ENCODE measurements at regions not wholly inside any gene's neighbourhood (a gene's known extent, or its start where the extent isn't known, plus 50 kb on each side); places are given as distances from the start of the nearest gene placed in this dataset.

GRCh38 chr18:41004324-41004723, 950.7 kb upstream of the PIK3C3 start:
- no peak for DNase-seq

DNA sequence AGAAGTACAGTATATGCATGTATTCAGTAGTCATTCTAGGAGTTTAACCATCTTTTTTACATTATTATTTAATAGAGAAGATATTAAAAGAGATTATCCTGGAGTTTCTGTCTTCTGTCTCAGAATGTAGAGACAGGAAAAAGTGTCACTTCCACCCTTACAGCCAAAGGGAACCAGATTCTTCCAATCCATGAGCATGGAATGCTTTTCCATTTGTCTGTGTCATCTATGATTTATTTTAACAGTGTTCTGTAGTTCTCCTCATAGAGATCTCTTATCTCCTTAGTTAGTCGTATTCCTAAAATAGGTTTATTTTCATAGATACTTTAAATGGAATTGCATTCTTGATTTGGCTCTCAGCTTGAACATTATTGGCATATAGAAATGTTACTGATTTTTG, 959.5 kb upstream of the PIK3C3 start:
- no peak for DNase-seq

- DNase-seq, result no peak
These were observed 961.7 kb upstream of the PIK3C3 start for GRCh38 chr18:40993363-40993762.

DNA sequence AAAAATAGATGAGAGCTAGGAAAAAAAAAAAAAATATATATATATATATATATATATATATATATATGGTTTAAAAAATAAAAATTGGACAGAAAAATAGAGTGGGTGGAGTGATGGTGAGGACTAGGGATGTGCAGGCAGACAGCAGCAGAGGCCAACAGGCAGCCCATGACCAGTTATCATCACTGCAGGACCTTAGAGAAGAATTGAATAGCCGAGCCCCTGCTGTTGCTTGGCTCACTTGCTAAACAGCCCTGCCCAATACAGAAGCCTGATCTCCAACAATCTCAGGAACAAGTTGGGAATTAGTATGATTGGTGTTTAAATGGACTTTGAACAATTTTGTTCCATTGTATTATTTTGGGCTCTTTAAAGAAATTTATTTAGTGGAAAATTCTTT, 967.5 kb upstream of the PIK3C3 start:
- no peak for DNase-seq

- no peak for DNase-seq
These were observed 969.6 kb upstream of the PIK3C3 start for GRCh38 chr18:40985436-40985835.

- no peak for DNase-seq
These were observed 970.2 kb upstream of the PIK3C3 start for GRCh38 chr18:40984856-40985255.

DNA sequence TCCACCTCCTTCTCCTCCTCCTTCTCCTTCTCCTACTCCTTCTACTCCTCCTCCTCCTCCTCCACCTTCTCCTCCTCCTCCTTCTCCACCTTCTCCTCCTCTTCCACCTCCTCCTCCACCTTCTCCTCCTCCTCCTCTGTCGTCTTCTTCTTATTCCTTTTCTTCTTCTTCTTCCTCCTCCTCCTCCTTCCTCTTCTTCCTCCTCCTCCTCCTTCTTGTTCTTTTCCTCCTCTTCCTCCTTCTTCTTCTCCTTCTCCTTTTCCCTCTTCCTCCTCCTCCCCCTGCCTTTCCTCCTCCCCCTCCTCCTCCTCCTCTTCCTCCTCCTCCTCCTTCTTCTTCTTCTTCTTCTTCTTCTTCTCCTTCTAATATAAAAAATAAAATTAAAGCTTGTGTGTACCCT, 971.2 kb upstream of the PIK3C3 start:
- no peak for DNase-seq

DNA sequence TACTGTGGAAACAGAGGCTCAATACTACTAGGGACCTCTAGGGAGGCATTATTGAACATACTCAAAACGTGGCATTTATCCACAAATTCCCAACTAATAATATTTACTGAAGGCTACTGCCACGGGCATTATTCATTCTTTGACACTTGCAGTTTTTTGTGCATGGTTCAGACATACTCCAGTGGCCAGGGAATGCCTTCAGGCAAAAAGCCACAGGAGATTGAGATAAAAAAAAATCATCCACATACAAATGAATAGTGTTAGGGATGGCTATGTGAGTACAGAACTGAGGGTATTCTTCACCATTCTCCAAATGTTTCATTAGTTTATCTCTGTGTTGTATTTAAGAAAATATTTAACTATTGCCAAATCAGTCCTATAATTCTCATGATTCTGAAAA, 974.9 kb upstream of the PIK3C3 start:
- no peak for DNase-seq

DNA sequence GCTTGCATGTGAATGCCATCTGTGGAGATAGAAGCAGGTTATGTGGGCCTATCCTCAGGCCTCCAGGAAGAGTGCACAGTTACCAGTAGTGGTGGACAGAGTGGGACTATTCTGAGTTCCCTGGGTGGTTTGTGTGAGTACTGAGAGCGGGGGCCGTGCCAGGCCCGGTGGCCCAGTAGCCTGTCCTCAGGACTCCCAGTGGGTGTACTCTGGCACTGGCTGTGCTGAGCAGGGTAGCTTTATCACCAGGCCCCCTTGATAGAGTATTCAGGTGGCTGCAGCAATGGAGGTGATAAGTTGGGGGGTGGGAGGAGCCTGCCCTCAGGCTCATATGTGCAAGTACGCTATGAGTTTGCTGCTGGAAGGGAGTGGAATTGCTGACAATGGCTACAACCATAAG, 979.0 kb upstream of the PIK3C3 start:
- no peak for DNase-seq

- no peak for DNase-seq
These were observed 980.6 kb upstream of the PIK3C3 start for GRCh38 chr18:40974448-40974847.

DNA sequence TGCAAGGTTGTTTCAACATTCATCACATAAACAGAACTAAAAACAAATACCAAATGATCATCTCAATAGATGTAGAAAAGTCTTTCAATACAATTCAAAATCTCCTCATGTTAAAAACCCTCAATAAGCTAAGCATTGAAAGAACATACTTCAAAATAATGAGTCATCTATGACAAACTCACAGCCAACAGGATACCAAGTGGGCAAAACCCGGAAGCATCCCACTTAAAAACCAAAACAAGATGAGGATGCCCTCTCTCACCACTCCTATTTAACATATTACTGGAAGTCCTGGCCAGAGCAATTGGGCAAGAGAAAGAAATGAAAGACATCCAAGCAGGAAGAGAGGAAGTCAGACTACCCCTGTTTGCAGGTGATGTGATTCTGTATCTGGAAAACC, 992.2 kb upstream of the PIK3C3 start:
- no peak for DNase-seq

DNA sequence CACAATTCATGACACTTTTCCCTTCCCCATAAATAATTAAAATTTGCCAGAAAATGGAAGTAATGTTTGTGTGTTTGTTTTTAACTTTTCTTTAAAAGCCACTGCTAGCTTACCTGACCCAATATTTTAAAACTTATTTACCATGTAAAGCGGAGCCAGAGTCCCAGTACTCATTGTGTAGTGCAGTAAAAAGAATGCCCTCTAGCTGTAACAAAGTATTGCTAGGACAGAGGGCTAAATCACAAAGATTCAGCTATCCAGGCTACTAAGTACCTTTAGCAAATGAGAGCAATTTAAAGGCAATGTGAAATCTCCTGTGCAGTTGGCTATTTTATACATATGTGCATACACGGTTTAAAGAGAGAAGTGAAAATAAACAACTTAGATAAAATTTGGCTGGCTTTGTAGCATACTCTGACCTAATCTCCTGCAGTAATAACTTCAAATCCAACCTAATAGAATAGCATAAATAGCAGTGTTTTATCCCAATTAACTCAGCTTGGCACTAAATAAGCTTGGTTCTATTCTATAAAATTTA, 997.4 kb upstream of the PIK3C3 start:
- no peak for DNase-seq

- no peak for DNase-seq
These were observed 998.8 kb upstream of the PIK3C3 start for GRCh38 chr18:40956213-40956612.

- no peak for DNase-seq
These were observed 999.7 kb upstream of the PIK3C3 start for GRCh38 chr18:40955351-40955750.

- DNase-seq, result no peak
These were observed 1005.7 kb upstream of the PIK3C3 start for GRCh38 chr18:40949114-40949950.

DNA sequence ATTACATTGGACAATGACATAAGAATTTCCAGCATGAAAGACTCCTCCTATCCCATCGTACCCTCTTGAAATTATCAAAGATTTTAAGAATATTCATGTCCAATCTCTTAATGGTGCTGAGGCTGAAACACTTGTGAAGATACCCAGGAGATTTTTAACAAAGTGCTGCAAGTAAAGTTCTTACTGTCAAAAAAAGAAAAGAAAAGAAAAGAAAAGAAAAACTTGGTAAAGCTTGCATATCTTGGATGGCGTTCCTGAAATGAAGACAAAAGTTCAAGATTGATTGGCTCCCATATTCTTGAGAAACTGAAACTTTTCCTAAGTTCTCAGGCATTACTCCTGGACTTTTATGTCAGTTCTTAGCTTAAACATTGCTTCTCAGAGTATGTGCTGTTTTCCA, 1010.5 kb upstream of the PIK3C3 start:
- DNase-seq, result no peak

GRCh38 chr18:40939656-40940515, 1015.1 kb upstream of the PIK3C3 start:
- DNase-seq, result no peak

- no peak for DNase-seq
These were observed 1016.4 kb upstream of the PIK3C3 start for GRCh38 chr18:40938615-40939014.

GRCh38 chr18:40937386-40937785, 1017.6 kb upstream of the PIK3C3 start:
- DNase-seq, result no peak

DNA sequence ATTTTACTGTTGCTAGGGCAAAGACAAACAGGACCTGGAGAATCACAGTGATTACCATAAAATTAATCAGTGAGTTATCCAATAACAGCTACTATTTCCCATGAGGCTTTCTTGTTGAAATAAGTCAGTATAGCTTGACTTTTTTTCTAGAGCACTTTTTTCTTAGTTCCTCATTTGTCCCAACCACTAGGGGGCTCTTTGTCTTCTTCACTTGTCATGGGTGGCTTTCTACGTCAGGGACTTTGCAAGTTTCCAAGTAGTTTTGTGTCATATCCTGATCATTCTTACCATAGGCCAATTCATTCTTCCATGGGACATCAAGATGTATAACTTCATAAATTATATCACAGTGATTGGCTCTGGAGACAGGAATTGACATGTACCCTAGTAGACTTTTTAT, 1019.6 kb upstream of the PIK3C3 start:
- DNase-seq, result no peak

DNA sequence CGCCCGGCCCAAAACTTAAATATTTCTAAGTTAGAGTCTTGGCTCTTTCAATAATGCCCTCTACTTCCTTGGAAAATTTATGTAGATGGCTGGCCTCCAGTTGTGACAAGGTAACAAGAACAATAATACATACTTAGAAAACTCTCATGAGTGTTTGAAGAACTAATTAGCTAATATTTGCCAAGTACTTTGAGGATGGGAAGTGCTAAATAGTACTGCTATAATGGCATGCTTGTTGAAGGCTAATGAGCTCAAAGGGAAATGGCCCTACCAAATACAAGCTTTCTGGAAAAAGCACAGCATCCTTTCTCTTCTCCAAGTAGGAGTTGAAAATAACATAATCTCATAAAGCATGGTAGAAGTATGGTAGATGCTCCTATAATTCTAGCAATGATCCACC, 1022.2 kb upstream of the PIK3C3 start:
- no peak for DNase-seq

DNA sequence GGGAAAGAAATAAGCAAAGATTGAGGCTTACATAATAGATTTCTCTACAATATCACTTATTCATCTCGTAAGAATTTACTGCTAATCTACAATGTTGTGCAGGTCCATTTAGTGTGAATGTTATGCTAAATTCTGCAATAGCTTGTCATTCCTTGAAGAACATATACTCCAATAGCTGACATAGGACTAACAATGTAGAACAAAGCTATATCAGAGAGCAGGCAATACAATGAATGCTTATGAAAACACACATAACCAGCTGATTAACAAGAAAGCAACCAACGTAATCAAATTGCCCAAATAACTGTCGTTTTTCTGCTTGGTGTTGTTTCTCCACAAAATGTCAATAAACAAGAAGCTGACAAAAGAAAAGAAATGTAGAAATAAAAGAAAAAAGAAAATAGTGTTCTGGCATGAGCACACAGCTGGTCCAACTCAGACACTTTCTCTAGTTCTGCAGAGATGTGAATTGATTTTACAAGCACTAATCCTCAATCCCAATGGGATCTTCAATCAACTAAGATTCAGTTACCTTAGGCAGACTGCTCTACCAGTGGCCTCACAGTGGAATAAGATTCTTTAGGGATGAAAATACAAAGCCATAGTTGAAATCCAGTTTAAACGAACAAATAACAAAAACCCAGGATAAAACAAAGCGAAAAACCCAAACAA, 1024.7 kb upstream of the PIK3C3 start:
- no peak for DNase-seq

- DNase-seq, result no peak
These were observed 1025.6 kb upstream of the PIK3C3 start for GRCh38 chr18:40929399-40929798.
